HTR-8/SVneo (cell line): ENCODE measurements at regions not wholly inside any gene's neighbourhood (a gene's known extent, or its start where the extent isn't known, plus 50 kb on each side); places are given as distances from the start of the nearest gene placed in this dataset.

Experiments used
- DNase-seq: peaks from one replicate; pipeline ENCODE4 v3.0.0; 2011; ENCODE audit warnings: low spot score, mixed read lengths; ENCODE audit not compliant: insufficient read length
- FAIRE-seq: peaks from 2 replicates; lab custom pipeline; 2011; peaks lifted over from hg19 to GRCh38; lab: Jason Lieb, UNC

GRCh38 chr2:41924709-41925408, 123.0 kb upstream of the PKDCC start:
- DNase-seq (no peak), FAIRE-seq (no peak)

- no peak for FAIRE-seq
- no peak for DNase-seq
These were observed 122.1 kb upstream of the PKDCC start for GRCh38 chr2:41925712-41926111.

DNA sequence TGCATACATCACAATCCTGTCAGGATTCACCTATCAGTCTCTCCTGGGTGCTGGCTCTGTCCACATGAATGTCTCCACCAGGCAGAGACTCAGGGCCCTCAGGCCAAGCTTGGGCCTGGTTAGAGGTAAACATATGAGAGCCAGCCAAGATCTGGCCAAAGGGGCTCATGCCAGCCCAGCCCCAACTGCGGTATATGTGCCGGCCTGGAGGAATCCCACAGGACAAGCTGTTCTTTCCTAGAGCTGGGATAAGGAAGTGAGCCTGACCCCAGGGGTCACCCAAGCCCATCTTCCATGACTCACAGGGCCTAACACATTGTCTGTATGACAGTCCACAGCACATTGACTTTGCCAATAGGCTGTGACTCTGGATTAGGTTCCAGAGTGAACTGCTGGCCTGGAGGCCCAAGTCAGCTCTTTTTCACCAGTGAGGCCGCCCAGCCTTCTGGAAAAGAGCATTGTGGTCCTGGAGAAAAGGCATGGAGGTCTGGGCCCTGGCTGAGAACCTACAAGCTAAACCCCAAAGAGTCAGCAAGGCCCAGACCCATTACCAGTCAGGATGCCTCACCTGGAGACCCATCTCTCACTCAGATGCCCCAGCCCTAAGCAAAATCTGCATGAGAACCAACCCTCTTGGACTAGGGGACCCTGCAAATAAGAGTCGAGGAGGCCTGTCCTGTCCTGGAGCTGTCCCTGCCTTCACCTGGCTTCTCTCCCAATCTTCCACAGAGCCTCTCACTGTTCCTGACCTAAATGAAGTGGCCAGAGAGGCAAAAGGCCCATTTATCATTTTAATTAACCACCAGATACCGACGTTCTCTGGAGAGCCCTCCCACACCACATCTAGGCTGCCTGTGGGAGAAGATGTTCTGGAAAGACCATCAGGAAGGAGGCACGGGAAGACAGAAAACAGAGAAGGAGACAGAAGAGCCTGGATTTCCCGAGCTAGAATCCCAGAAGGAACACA, 120.9 kb upstream of the PKDCC start:
- peak; percentile 39 for DNase-seq
- no peak for FAIRE-seq

GRCh38 chr2:41927581-41928264, 120.1 kb upstream of the PKDCC start:
- FAIRE-seq = peak; percentile 38

DNA sequence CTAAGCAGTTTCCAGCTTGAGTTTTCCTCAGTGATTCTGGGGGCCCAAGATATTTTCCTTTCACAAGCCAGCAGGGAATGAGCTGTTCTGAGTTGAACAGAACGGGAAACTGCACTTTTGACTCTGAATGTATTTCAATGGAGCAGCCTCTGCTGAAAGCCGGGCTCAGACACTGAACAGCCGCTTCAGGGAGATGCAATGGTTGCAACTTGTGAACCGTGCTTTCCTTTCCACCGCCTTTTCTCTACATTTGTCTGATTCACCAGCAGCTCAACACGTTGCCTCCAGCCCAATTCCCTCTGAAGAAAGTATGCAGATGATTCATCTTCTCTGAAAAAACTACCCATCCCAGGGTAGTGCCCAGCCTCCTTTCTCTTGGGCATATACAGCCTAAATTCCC, 119.3 kb upstream of the PKDCC start:
- peak; percentile 79 for DNase-seq
- peak; percentile 57 for FAIRE-seq

More at GRCh38 chr2:41927581-41928264, 120.1 kb upstream of the PKDCC start:
- no peak for DNase-seq

DNA sequence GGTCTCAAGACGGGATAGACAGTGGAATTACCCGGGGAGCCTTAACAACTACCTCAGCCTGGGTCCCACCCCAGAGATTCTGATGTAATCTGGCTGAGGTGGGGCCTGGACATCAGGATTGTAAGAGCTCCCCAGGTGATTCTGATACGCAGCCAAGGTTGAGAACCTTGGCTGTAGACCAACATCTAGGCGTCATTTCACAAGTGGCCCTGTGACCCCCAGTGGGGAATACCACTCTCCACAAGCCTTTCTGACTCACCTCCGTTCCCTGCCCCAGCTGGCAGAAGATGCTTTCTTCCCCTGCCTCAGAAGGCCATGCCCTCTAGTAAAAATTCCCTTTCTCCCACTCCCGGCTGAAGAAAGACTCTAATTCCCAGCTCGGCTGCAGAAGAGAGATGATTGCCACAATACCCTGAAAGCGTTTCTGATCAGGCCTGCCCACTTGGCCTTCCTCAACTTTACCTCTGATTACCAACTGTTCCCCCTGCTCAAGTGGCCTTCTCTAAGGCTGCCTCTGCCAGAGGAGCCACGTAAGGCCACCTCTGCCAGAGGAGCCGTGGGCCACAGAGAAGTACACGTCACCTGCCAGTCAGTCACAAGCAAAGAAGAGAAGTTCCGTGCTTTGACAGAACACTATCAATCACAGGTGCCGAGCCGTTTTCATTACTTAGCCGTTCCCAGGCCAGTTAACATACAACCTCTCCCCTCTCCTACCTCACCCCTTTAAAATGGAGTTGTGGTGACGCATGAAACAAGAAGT, 116.8 kb upstream of the PKDCC start:
- FAIRE-seq (peak; percentile 69), DNase-seq (peak; percentile 73)

- FAIRE-seq = peak; percentile 86
- peak; percentile 42 for DNase-seq
These were observed 115.4 kb upstream of the PKDCC start for GRCh38 chr2:41932241-41933045.

DNA sequence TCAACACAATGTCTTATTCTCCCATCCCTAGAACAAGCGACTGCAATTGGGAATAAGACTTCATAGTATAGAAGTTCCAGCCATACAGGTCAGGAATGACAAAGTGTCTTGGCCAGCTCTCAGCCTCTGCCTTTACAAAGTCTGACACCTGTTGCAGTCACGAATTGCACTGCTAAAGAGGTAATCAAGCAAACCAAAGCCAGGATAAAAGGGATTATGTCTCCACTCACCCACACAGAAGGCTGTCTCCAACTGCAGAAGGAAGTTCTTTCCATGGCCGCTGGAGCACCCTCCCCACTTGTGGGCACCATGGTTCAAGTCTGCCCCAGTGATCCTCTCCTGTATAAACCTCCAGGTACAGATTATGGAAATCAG, 114.8 kb upstream of the PKDCC start:
- no peak for FAIRE-seq
- DNase-seq = no peak

GRCh38 chr2:41933585-41934320, 114.1 kb upstream of the PKDCC start:
- peak; percentile 70 for DNase-seq
- FAIRE-seq = peak; percentile 77

DNA sequence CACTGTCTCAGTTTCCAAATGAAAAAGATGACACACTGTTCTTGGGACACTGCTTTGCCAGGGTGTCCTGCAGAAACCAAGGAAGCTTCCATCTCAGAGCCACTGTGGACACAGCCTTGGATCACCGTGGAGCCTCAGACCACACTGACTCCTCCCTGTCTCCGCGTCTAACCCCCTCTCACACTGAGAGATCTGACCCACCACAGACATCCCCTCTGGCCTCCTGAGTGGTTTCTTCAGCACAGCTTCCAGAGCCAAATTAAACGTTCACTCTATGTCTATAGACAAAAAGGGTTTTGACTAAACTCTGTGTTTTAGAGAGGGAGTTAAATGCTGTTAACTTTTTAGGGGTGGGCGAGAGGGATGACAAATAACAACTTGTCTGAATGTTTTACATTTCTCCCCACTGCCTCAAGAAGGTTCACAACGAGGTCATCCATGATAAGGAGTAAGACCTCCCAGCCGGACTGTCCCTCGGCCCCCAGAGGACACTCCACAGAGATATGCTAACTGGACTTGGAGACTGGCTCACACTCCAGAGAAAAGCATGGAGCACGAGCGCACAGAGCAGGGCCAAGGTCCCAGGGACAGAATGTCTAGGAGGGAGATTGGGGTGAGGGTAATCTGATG, 113.4 kb upstream of the PKDCC start:
- DNase-seq (no peak), FAIRE-seq (peak; percentile 49)

DNA sequence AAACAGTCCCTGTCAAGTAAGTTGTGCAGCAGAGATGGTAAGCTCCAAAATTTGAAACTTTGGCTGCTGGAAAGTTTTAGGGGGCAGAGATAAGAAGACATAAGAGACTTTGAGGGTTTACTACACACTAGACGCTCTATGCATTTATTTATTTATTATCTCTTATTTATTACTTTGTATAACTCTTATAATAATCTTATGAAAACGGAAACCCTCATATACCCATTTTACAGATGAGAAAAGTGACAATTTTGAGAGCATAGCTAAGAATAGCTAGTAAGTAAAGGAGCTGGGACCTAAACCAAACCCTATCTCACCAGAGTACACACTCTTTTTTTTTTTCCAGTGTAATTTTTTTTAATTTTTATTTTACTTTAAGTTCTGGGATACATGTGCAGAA, 112.8 kb upstream of the PKDCC start:
- DNase-seq = no peak
- FAIRE-seq = no peak

GRCh38 chr2:41935825-41936224, 112.0 kb upstream of the PKDCC start:
- DNase-seq = no peak
- FAIRE-seq = no peak

DNA sequence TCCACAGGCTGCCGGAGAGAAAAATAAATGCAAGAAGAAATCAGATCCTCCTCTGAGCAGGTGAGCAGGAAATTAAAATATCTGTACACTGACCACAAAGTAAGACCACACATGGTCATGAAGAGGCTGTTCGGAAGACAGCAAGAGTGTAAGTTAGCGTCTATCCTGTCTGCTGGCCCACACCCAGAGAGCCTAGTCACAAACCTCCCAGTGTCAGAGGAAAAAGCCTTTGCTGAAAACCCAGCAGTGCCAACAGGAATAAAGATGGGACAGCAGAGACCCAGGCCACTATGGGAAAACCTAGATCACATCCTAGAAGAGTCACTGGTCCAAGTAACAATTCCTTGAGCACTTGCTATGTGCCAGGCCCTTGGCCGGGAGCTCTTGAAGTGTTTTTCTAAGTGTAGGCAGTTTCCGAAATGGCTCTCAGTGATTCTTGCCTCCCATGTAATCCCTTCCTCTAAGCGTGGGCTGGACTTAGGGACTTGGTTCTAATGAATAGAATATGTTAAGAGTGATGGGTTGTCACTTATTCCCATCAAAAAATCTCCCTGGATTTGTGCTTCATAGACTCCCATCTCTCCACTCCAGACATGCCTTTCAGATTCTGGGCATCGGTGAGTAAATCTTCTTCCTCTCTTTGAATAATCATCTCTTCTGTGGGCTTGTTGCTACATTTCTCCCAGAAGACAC, 110.9 kb upstream of the PKDCC start:
- DNase-seq (no peak), FAIRE-seq (peak; percentile 9)

- DNase-seq (no peak), FAIRE-seq (no peak)
These were observed 110.3 kb upstream of the PKDCC start for GRCh38 chr2:41937464-41937906.

GRCh38 chr2:41937921-41938708, 109.7 kb upstream of the PKDCC start:
- DNase-seq (no peak), FAIRE-seq (no peak)

DNA sequence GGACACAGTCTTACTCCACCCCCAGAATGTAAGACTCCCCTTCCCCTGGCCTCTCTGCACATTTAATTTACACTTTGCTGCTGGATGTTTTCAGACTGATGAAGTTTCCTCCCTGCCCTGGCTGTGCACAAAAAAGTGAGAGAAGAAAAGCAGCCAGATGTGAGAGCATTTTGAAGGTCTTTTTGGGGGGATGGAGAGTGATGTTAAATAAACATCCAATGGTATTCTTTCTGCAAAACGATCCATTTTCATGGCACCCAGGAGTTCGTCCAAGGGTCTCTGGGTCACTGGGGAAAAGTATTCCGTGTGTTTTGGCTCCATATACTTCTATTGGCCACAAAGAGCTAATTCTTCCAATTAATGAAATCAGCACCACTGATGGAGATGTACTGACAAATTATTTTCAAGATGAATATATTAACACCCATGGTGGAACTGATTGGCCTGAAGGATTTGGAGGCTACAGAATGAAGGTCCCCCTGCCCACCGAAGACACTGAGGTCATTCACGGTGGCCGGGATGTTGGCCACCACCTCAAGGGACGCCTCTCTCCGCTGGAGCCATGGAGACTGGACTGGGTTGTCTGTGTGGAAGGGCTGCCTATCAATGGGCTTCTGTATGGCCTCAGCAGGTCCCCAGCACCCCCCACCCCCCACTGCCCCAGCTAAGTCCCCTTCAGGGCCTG, 107.6 kb upstream of the PKDCC start:
- FAIRE-seq (no peak), DNase-seq (no peak)
